HCT116 (cell line): ENCODE measurements at regions not wholly inside any gene's neighbourhood (a gene's known extent, or its start where the extent isn't known, plus 50 kb on each side); places are given as distances from the start of the nearest gene placed in this dataset.

Experiments
- ATAC-seq: fragments of 200-7000 bp; cut with Tn5 transposase; 2 replicates; pipeline ENCODE4 v1.9.1; 2020; ENCODE audit warnings: mild to moderate bottlenecking, moderate library complexity
- BruUV-seq: library from RNA; stranded (reverse); fragments of 400-500 nt; replicated peaks from 2 replicates; lab custom pipeline; 2021; lab: Mats Ljungman, UMichigan
- CTCF ChIA-PET: fragments of 300-600 bp; sonication (Branson Sonifier 250); formaldehyde crosslinking; loops from one replicate; lab custom pipeline; 2021; ENCODE audit warnings: antibody characterized with exemption; lab: Charles Lee
- POLR2A ChIA-PET: fragments of 300-600, 350-600 bp; sonication (Branson Sonifier 250); formaldehyde crosslinking; loops from one replicate; lab custom pipeline; 2021; ENCODE audit warnings: antibody characterized with exemption; lab: Charles Lee
- RAD21 ChIA-PET, 2 experiments: fragments of 300-600 bp; sonication (Branson Sonifier 250); formaldehyde crosslinking; loops; one replicate each; lab custom pipeline; 2023; ENCODE audit warnings: low total read pairs in 2 of 2; ENCODE audit not compliant: uncharacterized antibody in 2 of 2, unreplicated experiment in 2 of 2, low non-redundant PET in 1 of 2; lab: Charles Lee
- DNase-seq: peaks from one replicate; pipeline ENCODE4 v3.0.0-alpha.2; 2010; ENCODE audit warnings: low read depth, low spot score
- H2AFZ ChIP-seq: fragments of 200-600 bp; shearing (Covaris generic), sonication (generic); 2 replicates; pipeline ENCODE4 v1.6.1; 2017; ENCODE audit warnings: low read depth, mixed run types, mixed read lengths, antibody characterized with exemption, low read length; ENCODE audit not compliant: poor library complexity, severe bottlenecking
- H3K27ac ChIP-seq: 2 replicates; pipeline ENCODE4 v1.5.1; 2012; ENCODE audit warnings: low read depth, low read length
- H3K27me3 ChIP-seq: fragments of 200-600 bp; sonication (generic); 2 replicates; pipeline ENCODE4 v1.6.1; 2016; ENCODE audit warnings: mixed run types, low read length, mixed read lengths; ENCODE audit not compliant: insufficient read depth
- H3K36me3 ChIP-seq, 2 experiments: fragments of 200-500 bp in 1 of 2; fragments of 200-600 bp in 1 of 2; sonication (Bioruptor generic) in 1 of 2; sonication (generic) in 1 of 2; 2 replicates each; pipeline versions ENCODE4 v1.5.1 to v1.6.1; 2014 to 2016; ENCODE audit warnings: low read length in 2 of 2, inconsistent platforms in 1 of 2, mixed read lengths in 1 of 2, mixed run types in 1 of 2; ENCODE audit not compliant: insufficient read depth in 2 of 2, control insufficient read depth in 1 of 2
- H3K4me1 ChIP-seq, 2 experiments: fragments of 200-600 bp in 1 of 2; sonication (generic) in 1 of 2; 2 replicates each; pipeline versions ENCODE4 v1.5.1 to v1.6.1; 2012 to 2017; ENCODE audit warnings: low read length in 2 of 2, inconsistent platforms in 1 of 2, mild to moderate bottlenecking in 1 of 2, mixed read lengths in 1 of 2, mixed run types in 1 of 2, moderate library complexity in 1 of 2; ENCODE audit not compliant: insufficient read depth in 2 of 2, control insufficient read depth in 1 of 2
- H3K4me2 ChIP-seq: fragments of 200-600 bp; sonication (generic); 2 replicates; pipeline ENCODE4 v1.6.1; 2017; ENCODE audit warnings: mixed run types, low read length, mixed read lengths
- H3K4me3 ChIP-seq, 2 experiments: fragments of 200-600 bp in 1 of 2; sonication (generic) in 1 of 2; replicated peaks in 1 of 2; 2 replicates each; pipeline ENCODE4 v1.5.1; 2011 to 2016; ENCODE audit warnings: low read length in 2 of 2, control low read depth in 1 of 2, low read depth in 1 of 2, mild to moderate bottlenecking in 1 of 2, mixed read lengths in 1 of 2, mixed run types in 1 of 2
- H3K79me2 ChIP-seq: fragments of 200-600 bp; sonication (generic); 2 replicates; pipeline ENCODE4 v1.6.1; 2017; ENCODE audit warnings: mild to moderate bottlenecking, mixed run types, low read length, moderate library complexity, mixed read lengths; ENCODE audit not compliant: insufficient read depth
- H3K9ac ChIP-seq: fragments of 200-600 bp; sonication (generic); 2 replicates; pipeline ENCODE4 v1.6.1; 2016; ENCODE audit warnings: low read length, mixed read lengths
- H3K9me2 ChIP-seq: fragments of 200-600 bp; sonication (generic), shearing (Covaris generic); 2 replicates; pipeline ENCODE4 v1.6.1; 2017; ENCODE audit warnings: mixed run types, mild to moderate bottlenecking, moderate library complexity; ENCODE audit not compliant: insufficient read depth
- H3K9me3 ChIP-seq, 2 experiments: fragments of 200-500 bp in 1 of 2; fragments of 200-600 bp in 1 of 2; sonication (Bioruptor generic) in 1 of 2; sonication (generic) in 1 of 2; 2 replicates each; pipeline ENCODE4 v1.6.1; 2014 to 2017; ENCODE audit warnings: low read length in 2 of 2, mixed read lengths in 2 of 2, inconsistent platforms in 1 of 2, low read depth in 1 of 2, mild to moderate bottlenecking in 1 of 2, mixed run types in 1 of 2, moderate library complexity in 1 of 2; ENCODE audit not compliant: control insufficient read depth in 1 of 2, insufficient read depth in 1 of 2
- H4K20me1 ChIP-seq: fragments of 200-600 bp; sonication (generic), shearing (Covaris generic); 2 replicates; pipeline ENCODE4 v1.6.1; 2017; ENCODE audit warnings: mixed run types, mild to moderate bottlenecking, moderate library complexity; ENCODE audit not compliant: insufficient read depth
- ATF3 ChIP-seq: IDR thresholded peaks from 2 replicates; pipeline ENCODE4 v1.6.1; 2012
- ELF1 ChIP-seq: IDR thresholded peaks from 2 replicates; pipeline ENCODE4 v1.6.1; 2012; ENCODE audit warnings: low read depth, borderline replicate concordance
- MAX ChIP-seq: IDR thresholded peaks from 2 replicates; pipeline ENCODE4 v1.6.1; 2012
- REST ChIP-seq: IDR thresholded peaks from 2 replicates; pipeline ENCODE4 v1.6.1; 2012; ENCODE audit warnings: low read depth
- intact Hi-C: fragments of 100-400 bp; cut with micrococcal nuclease; formaldehyde crosslinking; loops from 2 replicates; pipeline ENCODE4 v1.10.0; 2022

GRCh38 chr21:34255073-34255472 is 108.7 kb upstream of the KCNE2 start:
- ATAC-seq (no peak), DNase-seq (no peak)
- H3K9me2 ChIP-seq: no peaks in the 10 kb centered on the region
- no peaks in the 10 kb centered on the region for H3K36me3 ChIP-seq
- H3K9me3 ChIP-seq: 0 out of 4 replicates have a peak, but pooled peaks cover 4 to 7% of the 10 kb centered on the region in 2 experiments
- BruUV-seq: no TSS peak
- H3K4me2 ChIP-seq: no peak overlapping the region
- H3K4me3 ChIP-seq: no peak overlapping the region
- H3K27me3 ChIP-seq: no peaks in the 10 kb centered on the region
- H3K79me2 ChIP-seq: no peaks in the 10 kb centered on the region
- CTCF ChIA-PET: interaction anchor here (1.3 kb wide), 1 partner anchor 11 kb away, joined by 5 read pairs; no protein-coding TSS in a partner anchor
- intact Hi-C loops: no loop called here
- no peak overlapping the region for H2AFZ ChIP-seq
- TF ChIP-seq REST (no peak), ELF1 (no peak), ATF3 (no peak), MAX (no peak)
- H4K20me1 ChIP-seq: no peaks in the 10 kb centered on the region
- no peaks in the 10 kb centered on the region for H3K4me1 ChIP-seq
- POLR2A ChIA-PET: no interaction called here
- RAD21 ChIA-PET: no interaction called here
- no peak overlapping the region for H3K27ac ChIP-seq
- H3K9ac ChIP-seq: no peak overlapping the region
